GM23338 (cell line): ENCODE measurements at regions not wholly inside any gene's neighbourhood (a gene's known extent, or its start where the extent isn't known, plus 50 kb on each side); places are given as distances from the start of the nearest gene placed in this dataset. TPM values are rescaled to one million over a fixed set of nuclear protein-coding genes. Genes with fewer than 3 reads are reported as not detected.

ENCODE experiments used
- ATAC-seq: fragments of 200-7000 bp; cut with Tn5 transposase; 3 replicates; pipeline ENCODE4 v1.9.1; 2020
- DNase-seq: peaks from one replicate; pipeline ENCODE4 v3.0.0-alpha.2; 2015; ENCODE audit warnings: low spot score
- H2AFZ ChIP-seq: fragments of 200-600 bp; sonication (generic); 2 replicates; pipeline ENCODE4 v1.8.0; 2016; ENCODE audit warnings: antibody characterized with exemption, mild to moderate bottlenecking, moderate library complexity
- H3F3A ChIP-seq: fragments of 200-600 bp; sonication (generic); replicated peaks from 2 replicates; pipeline ENCODE4 v1.8.0; 2017; ENCODE audit warnings: antibody characterized with exemption, mixed run types, low read depth
- H3K27ac ChIP-seq: fragments of 200-600 bp; sonication (generic); 2 replicates; pipeline ENCODE4 v1.6.1; 2016; ENCODE audit warnings: low read depth
- H3K27me3 ChIP-seq: fragments of 200-600 bp; sonication (generic); 2 replicates; pipeline ENCODE4 v1.8.0; 2016; ENCODE audit warnings: mild to moderate bottlenecking, mixed run types, moderate library complexity; ENCODE audit not compliant: insufficient read depth
- H3K36me3 ChIP-seq: fragments of 200-600 bp; sonication (generic); 2 replicates; pipeline ENCODE4 v1.8.0; 2016; ENCODE audit warnings: mild to moderate bottlenecking; ENCODE audit not compliant: insufficient read depth
- H3K4me1 ChIP-seq: fragments of 200-600 bp; sonication (generic); 2 replicates; pipeline ENCODE4 v1.8.0; 2016; ENCODE audit warnings: mild to moderate bottlenecking, moderate library complexity; ENCODE audit not compliant: insufficient read depth
- H3K4me2 ChIP-seq: fragments of 200-600 bp; sonication (generic); 2 replicates; pipeline ENCODE4 v1.7.1; 2017; ENCODE audit warnings: mixed run types
- H3K4me3 ChIP-seq: fragments of 200-600 bp; sonication (generic); 2 replicates; pipeline ENCODE4 v1.6.1; 2016; ENCODE audit warnings: mixed run types
- H3K79me2 ChIP-seq: fragments of 200-600 bp; sonication (generic); replicated peaks from 2 replicates; pipeline ENCODE4 v1.8.0; 2017; ENCODE audit warnings: mild to moderate bottlenecking; ENCODE audit not compliant: insufficient read depth
- H3K9me2 ChIP-seq: fragments of 200-600 bp; sonication (generic); 2 replicates; pipeline ENCODE4 v1.8.0; 2017; ENCODE audit not compliant: insufficient read depth
- H4K20me1 ChIP-seq: fragments of 200-600 bp; sonication (generic); replicated peaks from 2 replicates; pipeline ENCODE4 v1.8.0; 2017; ENCODE audit warnings: mild to moderate bottlenecking; ENCODE audit not compliant: insufficient read depth
- H3K27ac Mint-ChIP-seq: 2 replicates; pipeline ENCODE4 v1.8.0; 2020; ENCODE audit warnings: inconsistent platforms, mild to moderate bottlenecking, moderate library complexity, mixed read lengths
- H3K27me3 Mint-ChIP-seq: 3 replicates; pipeline ENCODE4 v1.8.0; 2022; ENCODE audit warnings: low read depth, mild to moderate bottlenecking, moderate library complexity, mixed read lengths, inconsistent platforms; ENCODE audit not compliant: insufficient read depth, poor library complexity
- H3K36me3 Mint-ChIP-seq: 3 replicates; pipeline ENCODE4 v1.8.0; 2021; ENCODE audit warnings: low read depth, mild to moderate bottlenecking, inconsistent platforms, moderate library complexity, mixed read lengths
- H3K4me1 Mint-ChIP-seq: 3 replicates; pipeline ENCODE4 v1.8.0; 2020; ENCODE audit warnings: mild to moderate bottlenecking, inconsistent platforms, mixed read lengths
- H3K4me3 Mint-ChIP-seq: 3 replicates; pipeline ENCODE4 v1.8.0; 2021; ENCODE audit warnings: moderate library complexity, mild to moderate bottlenecking, inconsistent platforms, mixed read lengths
- H3K9me3 Mint-ChIP-seq: 3 replicates; pipeline ENCODE4 v1.8.0; 2020; ENCODE audit warnings: moderate library complexity, mild to moderate bottlenecking, inconsistent platforms, mixed read lengths
- EZH2phosphoT487 ChIP-seq: fragments of 200-600 bp; sonication (generic); IDR thresholded peaks from one replicate; pipeline ENCODE4 v1.8.1; 2018; ENCODE audit warnings: antibody characterized with exemption; ENCODE audit not compliant: unreplicated experiment
- NANOG ChIP-seq: IDR thresholded peaks from 2 replicates; pipeline ENCODE4 v1.6.1; 2016; ENCODE audit warnings: antibody characterized with exemption, borderline replicate concordance
- STAT1 ChIP-seq: IDR thresholded peaks from one replicate; pipeline ENCODE4 v1.6.1; 2016; ENCODE audit warnings: antibody characterized with exemption; ENCODE audit not compliant: unreplicated experiment
- ZNF114 ChIP-seq: fragments of 250-450 bp; sonication (Bioruptor Pico); IDR thresholded peaks from 2 replicates; pipeline ENCODE4 v1.5.0; 2020; ENCODE audit warnings: mild to moderate bottlenecking, moderate library complexity
- small RNA-seq: library from RNA; depleted of rRNA; stranded (forward); fragments of <200 nt; gene quantifications from one replicate; pipeline ENCODE3, GENCODE V24; 2014; ENCODE audit warnings: low replicate concordance
- TF ChIP-seq, protein P1 (sequence below), 2 experiments: fragments of 200-600 bp in 1 of 2; sonication (generic) in 1 of 2; conservative IDR thresholded peaks; 2 replicates each; pipeline versions ENCODE4 v1.5.1 to v1.6.1; 2016 to 2017; ENCODE audit warnings: antibody characterized with exemption in 2 of 2, low read depth in 2 of 2, mild to moderate bottlenecking in 2 of 2, moderate library complexity in 1 of 2
- TF ChIP-seq, protein P2 (sequence below): fragments of 250-450 bp; sonication (Bioruptor Pico); IDR thresholded peaks from 2 replicates; pipeline ENCODE4 v1.5.0; 2020; ENCODE audit warnings: mild to moderate bottlenecking, moderate library complexity
- TF ChIP-seq, protein P3 (sequence below): IDR thresholded peaks from one replicate; pipeline ENCODE4 v1.6.1; 2018; ENCODE audit warnings: antibody characterized with exemption; ENCODE audit not compliant: unreplicated experiment

DNA sequence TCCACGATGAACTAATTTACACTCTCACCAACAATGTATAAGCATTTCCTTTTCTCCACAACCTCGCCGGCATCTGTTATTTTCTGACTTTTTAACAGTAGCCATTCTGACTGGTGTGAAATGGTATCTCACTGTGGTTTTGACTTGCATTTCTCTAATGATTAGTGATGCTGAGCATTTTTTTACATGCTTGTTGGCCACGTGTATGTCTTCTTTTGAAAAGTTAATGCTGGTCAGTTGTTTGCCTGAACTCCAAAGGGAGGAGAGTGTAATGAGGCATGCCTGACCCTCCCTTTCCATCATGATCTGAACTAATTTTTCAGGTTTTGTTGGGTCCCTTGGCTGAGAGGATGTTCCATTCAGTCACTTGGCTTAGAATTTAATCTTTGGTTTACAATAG, 50.7 kb upstream of the SVIL start:
- Histone ChIP-seq H3K4me1 (peaks cover 31% of the 10 kb centered on the region), H3K79me2 (no peaks in the 10 kb centered on the region), H3K4me2 (no peak overlapping the region), H4K20me1 (no peaks in the 10 kb centered on the region), H3K4me3 (no peak overlapping the region), H3K9me2 (peaks cover 8% of the 10 kb centered on the region; the same call in 1 of the 2 replicates), H3K27me3 (no peaks in the 10 kb centered on the region), H2AFZ (no peak overlapping the region), H3F3A (no peaks in the 10 kb centered on the region), H3K36me3 (no peaks in the 10 kb centered on the region), H3K27ac (no peak overlapping the region)
- no peak for ATAC-seq
- DNase-seq, result no peak
- Mint-ChIP-seq H3K4me3 (no peak overlapping the region), H3K27me3 (peaks cover 3% of the 10 kb centered on the region), H3K4me1 (peaks cover 48% of the 10 kb centered on the region), H3K9me3 (no peaks in the 10 kb centered on the region; the same call in 2 of the 3 replicates), H3K27ac (no peak overlapping the region), H3K36me3 (peaks cover 36% of the 10 kb centered on the region)
- TF ChIP-seq NANOG (no peak), EZH2phosphoT487 (no peak), STAT1 (no peak), ZNF114 (CRISPR knock-in tag) (no peak)
- TF ChIP-seq, protein P1, sequence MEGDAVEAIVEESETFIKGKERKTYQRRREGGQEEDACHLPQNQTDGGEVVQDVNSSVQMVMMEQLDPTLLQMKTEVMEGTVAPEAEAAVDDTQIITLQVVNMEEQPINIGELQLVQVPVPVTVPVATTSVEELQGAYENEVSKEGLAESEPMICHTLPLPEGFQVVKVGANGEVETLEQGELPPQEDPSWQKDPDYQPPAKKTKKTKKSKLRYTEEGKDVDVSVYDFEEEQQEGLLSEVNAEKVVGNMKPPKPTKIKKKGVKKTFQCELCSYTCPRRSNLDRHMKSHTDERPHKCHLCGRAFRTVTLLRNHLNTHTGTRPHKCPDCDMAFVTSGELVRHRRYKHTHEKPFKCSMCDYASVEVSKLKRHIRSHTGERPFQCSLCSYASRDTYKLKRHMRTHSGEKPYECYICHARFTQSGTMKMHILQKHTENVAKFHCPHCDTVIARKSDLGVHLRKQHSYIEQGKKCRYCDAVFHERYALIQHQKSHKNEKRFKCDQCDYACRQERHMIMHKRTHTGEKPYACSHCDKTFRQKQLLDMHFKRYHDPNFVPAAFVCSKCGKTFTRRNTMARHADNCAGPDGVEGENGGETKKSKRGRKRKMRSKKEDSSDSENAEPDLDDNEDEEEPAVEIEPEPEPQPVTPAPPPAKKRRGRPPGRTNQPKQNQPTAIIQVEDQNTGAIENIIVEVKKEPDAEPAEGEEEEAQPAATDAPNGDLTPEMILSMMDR (conservative IDR thresholded peaks at IDR 0.05; ENCODE audit: low read depth in 2 of 2), result no peak
- TF ChIP-seq, protein P2, sequence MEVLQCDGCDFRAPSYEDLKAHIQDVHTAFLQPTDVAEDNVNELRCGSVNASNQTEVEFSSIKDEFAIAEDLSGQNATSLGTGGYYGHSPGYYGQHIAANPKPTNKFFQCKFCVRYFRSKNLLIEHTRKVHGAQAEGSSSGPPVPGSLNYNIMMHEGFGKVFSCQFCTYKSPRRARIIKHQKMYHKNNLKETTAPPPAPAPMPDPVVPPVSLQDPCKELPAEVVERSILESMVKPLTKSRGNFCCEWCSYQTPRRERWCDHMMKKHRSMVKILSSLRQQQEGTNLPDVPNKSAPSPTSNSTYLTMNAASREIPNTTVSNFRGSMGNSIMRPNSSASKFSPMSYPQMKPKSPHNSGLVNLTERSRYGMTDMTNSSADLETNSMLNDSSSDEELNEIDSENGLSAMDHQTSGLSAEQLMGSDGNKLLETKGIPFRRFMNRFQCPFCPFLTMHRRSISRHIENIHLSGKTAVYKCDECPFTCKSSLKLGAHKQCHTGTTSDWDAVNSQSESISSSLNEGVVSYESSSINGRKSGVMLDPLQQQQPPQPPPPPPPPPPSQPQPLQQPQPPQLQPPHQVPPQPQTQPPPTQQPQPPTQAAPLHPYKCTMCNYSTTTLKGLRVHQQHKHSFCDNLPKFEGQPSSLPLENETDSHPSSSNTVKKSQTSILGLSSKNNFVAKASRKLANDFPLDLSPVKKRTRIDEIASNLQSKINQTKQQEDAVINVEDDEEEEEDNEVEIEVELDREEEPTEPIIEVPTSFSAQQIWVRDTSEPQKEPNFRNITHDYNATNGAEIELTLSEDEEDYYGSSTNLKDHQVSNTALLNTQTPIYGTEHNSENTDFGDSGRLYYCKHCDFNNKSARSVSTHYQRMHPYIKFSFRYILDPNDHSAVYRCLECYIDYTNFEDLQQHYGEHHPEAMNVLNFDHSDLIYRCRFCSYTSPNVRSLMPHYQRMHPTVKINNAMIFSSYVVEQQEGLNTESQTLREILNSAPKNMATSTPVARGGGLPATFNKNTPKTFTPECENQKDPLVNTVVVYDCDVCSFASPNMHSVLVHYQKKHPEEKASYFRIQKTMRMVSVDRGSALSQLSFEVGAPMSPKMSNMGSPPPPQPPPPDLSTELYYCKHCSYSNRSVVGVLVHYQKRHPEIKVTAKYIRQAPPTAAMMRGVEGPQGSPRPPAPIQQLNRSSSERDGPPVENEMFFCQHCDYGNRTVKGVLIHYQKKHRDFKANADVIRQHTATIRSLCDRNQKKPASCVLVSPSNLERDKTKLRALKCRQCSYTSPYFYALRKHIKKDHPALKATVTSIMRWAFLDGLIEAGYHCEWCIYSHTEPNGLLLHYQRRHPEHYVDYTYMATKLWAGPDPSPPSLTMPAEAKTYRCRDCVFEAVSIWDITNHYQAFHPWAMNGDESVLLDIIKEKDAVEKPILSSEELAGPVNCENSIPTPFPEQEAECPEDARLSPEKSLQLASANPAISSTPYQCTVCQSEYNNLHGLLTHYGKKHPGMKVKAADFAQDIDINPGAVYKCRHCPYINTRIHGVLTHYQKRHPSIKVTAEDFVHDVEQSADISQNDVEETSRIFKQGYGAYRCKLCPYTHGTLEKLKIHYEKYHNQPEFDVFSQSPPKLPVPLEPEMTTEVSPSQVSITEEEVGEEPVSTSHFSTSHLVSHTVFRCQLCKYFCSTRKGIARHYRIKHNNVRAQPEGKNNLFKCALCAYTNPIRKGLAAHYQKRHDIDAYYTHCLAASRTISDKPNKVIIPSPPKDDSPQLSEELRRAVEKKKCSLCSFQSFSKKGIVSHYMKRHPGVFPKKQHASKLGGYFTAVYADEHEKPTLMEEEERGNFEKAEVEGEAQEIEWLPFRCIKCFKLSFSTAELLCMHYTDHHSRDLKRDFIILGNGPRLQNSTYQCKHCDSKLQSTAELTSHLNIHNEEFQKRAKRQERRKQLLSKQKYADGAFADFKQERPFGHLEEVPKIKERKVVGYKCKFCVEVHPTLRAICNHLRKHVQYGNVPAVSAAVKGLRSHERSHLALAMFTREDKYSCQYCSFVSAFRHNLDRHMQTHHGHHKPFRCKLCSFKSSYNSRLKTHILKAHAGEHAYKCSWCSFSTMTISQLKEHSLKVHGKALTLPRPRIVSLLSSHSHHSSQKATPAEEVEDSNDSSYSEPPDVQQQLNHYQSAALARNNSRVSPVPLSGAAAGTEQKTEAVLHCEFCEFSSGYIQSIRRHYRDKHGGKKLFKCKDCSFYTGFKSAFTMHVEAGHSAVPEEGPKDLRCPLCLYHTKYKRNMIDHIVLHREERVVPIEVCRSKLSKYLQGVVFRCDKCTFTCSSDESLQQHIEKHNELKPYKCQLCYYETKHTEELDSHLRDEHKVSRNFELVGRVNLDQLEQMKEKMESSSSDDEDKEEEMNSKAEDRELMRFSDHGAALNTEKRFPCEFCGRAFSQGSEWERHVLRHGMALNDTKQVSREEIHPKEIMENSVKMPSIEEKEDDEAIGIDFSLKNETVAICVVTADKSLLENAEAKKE (CRISPR knock-in tag), result no peak
- TF ChIP-seq, protein P3, sequence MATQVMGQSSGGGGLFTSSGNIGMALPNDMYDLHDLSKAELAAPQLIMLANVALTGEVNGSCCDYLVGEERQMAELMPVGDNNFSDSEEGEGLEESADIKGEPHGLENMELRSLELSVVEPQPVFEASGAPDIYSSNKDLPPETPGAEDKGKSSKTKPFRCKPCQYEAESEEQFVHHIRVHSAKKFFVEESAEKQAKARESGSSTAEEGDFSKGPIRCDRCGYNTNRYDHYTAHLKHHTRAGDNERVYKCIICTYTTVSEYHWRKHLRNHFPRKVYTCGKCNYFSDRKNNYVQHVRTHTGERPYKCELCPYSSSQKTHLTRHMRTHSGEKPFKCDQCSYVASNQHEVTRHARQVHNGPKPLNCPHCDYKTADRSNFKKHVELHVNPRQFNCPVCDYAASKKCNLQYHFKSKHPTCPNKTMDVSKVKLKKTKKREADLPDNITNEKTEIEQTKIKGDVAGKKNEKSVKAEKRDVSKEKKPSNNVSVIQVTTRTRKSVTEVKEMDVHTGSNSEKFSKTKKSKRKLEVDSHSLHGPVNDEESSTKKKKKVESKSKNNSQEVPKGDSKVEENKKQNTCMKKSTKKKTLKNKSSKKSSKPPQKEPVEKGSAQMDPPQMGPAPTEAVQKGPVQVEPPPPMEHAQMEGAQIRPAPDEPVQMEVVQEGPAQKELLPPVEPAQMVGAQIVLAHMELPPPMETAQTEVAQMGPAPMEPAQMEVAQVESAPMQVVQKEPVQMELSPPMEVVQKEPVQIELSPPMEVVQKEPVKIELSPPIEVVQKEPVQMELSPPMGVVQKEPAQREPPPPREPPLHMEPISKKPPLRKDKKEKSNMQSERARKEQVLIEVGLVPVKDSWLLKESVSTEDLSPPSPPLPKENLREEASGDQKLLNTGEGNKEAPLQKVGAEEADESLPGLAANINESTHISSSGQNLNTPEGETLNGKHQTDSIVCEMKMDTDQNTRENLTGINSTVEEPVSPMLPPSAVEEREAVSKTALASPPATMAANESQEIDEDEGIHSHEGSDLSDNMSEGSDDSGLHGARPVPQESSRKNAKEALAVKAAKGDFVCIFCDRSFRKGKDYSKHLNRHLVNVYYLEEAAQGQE, result no peak

Small RNA genes in the stretch of these regions (small RNA-seq; reads per million reads assigned to genes)
- gene CKS1BP2 (not detected), gene RNU6-908P (not detected)
